ENCODE measurements at regions not wholly inside any gene's neighbourhood (a gene's known extent, or its start where the extent isn't known, plus 50 kb on each side); places are given as distances from the start of the nearest gene placed in this dataset.

- Histone ChIP-seq H3K27ac (no peak overlapping the region), H3K9ac (ENCODE audit: insufficient read length) (no peak overlapping the region), H3K36me3 (ENCODE audit: insufficient read depth, low read length) (no peaks in the 10 kb centered on the region), H3K4me3 (no peak overlapping the region), H3K9me3 (ENCODE audit: low read depth, low read length) (no peaks in the 10 kb centered on the region)
- DNase-seq (ENCODE audit: low read depth, low spot score) = no peak
- no peak for TF ChIP-seq FOXP2 (optimal IDR thresholded peaks at IDR 0.05; ENCODE audit: control extremely low read depth, extremely low read length, insufficient read depth)
- no peak for TF ChIP-seq EZH2 (IDR thresholded peaks at IDR 0.05)
- no peak for TF ChIP-seq POLR2AphosphoS5 (IDR thresholded peaks at IDR 0.05; ENCODE audit: borderline replicate concordance, low read depth, low read length)
Observed at GRCh38 chr5:144960296-144960695, 789.6 kb downstream of the KCTD16 start.

GRCh38 chr5:144958002-144958401 lies 787.3 kb downstream of the KCTD16 start:
- no peak overlapping the region for H3K4me3 ChIP-seq
- no peak overlapping the region for H3K27ac ChIP-seq
- no peak overlapping the region for H3K9ac ChIP-seq (ENCODE audit: insufficient read length)
- DNase-seq (ENCODE audit: low read depth, low spot score) = no peak
- H3K36me3 ChIP-seq (ENCODE audit: insufficient read depth, low read length) = no peaks in the 10 kb centered on the region
- TF ChIP-seq POLR2AphosphoS5 (IDR thresholded peaks at IDR 0.05; ENCODE audit: borderline replicate concordance, low read depth, low read length) (no peak), EZH2 (IDR thresholded peaks at IDR 0.05) (no peak), FOXP2 (optimal IDR thresholded peaks at IDR 0.05; ENCODE audit: control extremely low read depth, extremely low read length, insufficient read depth) (no peak)
- H3K9me3 ChIP-seq (ENCODE audit: low read depth, low read length) = no peaks in the 10 kb centered on the region

GRCh38 chr5:144950996-144951395 lies 780.3 kb downstream of the KCTD16 start:
- DNase-seq (ENCODE audit: low read depth, low spot score) = no peak
- H3K9ac ChIP-seq (ENCODE audit: insufficient read length) = no peak overlapping the region

GRCh38 chr5:144947023-144947422 lies 776.4 kb downstream of the KCTD16 start:
- no peak overlapping the region for H3K27ac ChIP-seq
- H3K9me3 ChIP-seq (ENCODE audit: low read depth, low read length) = no peaks in the 10 kb centered on the region
- no peaks in the 10 kb centered on the region for H3K36me3 ChIP-seq (ENCODE audit: insufficient read depth, low read length)
- H3K4me3 ChIP-seq = no peak overlapping the region
- DNase-seq (ENCODE audit: low read depth, low spot score) = no peak
- no peak overlapping the region for H3K9ac ChIP-seq (ENCODE audit: insufficient read length)
- TF ChIP-seq EZH2 (IDR thresholded peaks at IDR 0.05) (no peak), POLR2AphosphoS5 (IDR thresholded peaks at IDR 0.05; ENCODE audit: borderline replicate concordance, low read depth, low read length) (no peak), FOXP2 (optimal IDR thresholded peaks at IDR 0.05; ENCODE audit: control extremely low read depth, extremely low read length, insufficient read depth) (no peak)

More at GRCh38 chr5:144950996-144951395, 780.3 kb downstream of the KCTD16 start:
- Histone ChIP-seq H3K27ac (no peak overlapping the region), H3K4me3 (no peak overlapping the region), H3K36me3 (ENCODE audit: insufficient read depth, low read length) (no peaks in the 10 kb centered on the region), H3K9me3 (ENCODE audit: low read depth, low read length) (no peaks in the 10 kb centered on the region)
- TF ChIP-seq POLR2AphosphoS5 (IDR thresholded peaks at IDR 0.05; ENCODE audit: borderline replicate concordance, low read depth, low read length) (no peak), EZH2 (IDR thresholded peaks at IDR 0.05) (no peak), FOXP2 (optimal IDR thresholded peaks at IDR 0.05; ENCODE audit: control extremely low read depth, extremely low read length, insufficient read depth) (no peak)

GRCh38 chr5:144945503-144945902 lies 774.8 kb downstream of the KCTD16 start:
- H3K27ac ChIP-seq = no peak overlapping the region
- no peak overlapping the region for H3K4me3 ChIP-seq
- H3K36me3 ChIP-seq (ENCODE audit: insufficient read depth, low read length) = no peaks in the 10 kb centered on the region
- H3K9me3 ChIP-seq (ENCODE audit: low read depth, low read length) = no peaks in the 10 kb centered on the region
- TF ChIP-seq EZH2 (IDR thresholded peaks at IDR 0.05) (no peak), FOXP2 (optimal IDR thresholded peaks at IDR 0.05; ENCODE audit: control extremely low read depth, extremely low read length, insufficient read depth) (no peak), POLR2AphosphoS5 (IDR thresholded peaks at IDR 0.05; ENCODE audit: borderline replicate concordance, low read depth, low read length) (no peak)
- DNase-seq (ENCODE audit: low read depth, low spot score) = no peak
- H3K9ac ChIP-seq (ENCODE audit: insufficient read length) = no peak overlapping the region

- TF ChIP-seq POLR2AphosphoS5 (IDR thresholded peaks at IDR 0.05; ENCODE audit: borderline replicate concordance, low read depth, low read length) = no peak
- no peak for TF ChIP-seq EZH2 (IDR thresholded peaks at IDR 0.05)
- TF ChIP-seq FOXP2 (optimal IDR thresholded peaks at IDR 0.05; ENCODE audit: control extremely low read depth, extremely low read length, insufficient read depth) = no peak
- Histone ChIP-seq H3K36me3 (ENCODE audit: insufficient read depth, low read length) (no peaks in the 10 kb centered on the region), H3K4me3 (no peak overlapping the region), H3K9ac (ENCODE audit: insufficient read length) (no peak overlapping the region), H3K9me3 (ENCODE audit: low read depth, low read length) (no peaks in the 10 kb centered on the region), H3K27ac (no peak overlapping the region)
- no peak for DNase-seq (ENCODE audit: low read depth, low spot score)
Observed at GRCh38 chr5:144944936-144945335, 774.3 kb downstream of the KCTD16 start.

- DNase-seq (ENCODE audit: low read depth, low spot score) = no peak
- Histone ChIP-seq H3K9me3 (ENCODE audit: low read depth, low read length) (no peaks in the 10 kb centered on the region), H3K27ac (no peak overlapping the region), H3K4me3 (no peak overlapping the region), H3K9ac (ENCODE audit: insufficient read length) (no peak overlapping the region), H3K36me3 (ENCODE audit: insufficient read depth, low read length) (no peaks in the 10 kb centered on the region)
- TF ChIP-seq FOXP2 (optimal IDR thresholded peaks at IDR 0.05; ENCODE audit: control extremely low read depth, extremely low read length, insufficient read depth) (no peak), EZH2 (IDR thresholded peaks at IDR 0.05) (no peak), POLR2AphosphoS5 (IDR thresholded peaks at IDR 0.05; ENCODE audit: borderline replicate concordance, low read depth, low read length) (no peak)
Observed at GRCh38 chr5:144941004-144941403, 770.3 kb downstream of the KCTD16 start.

GRCh38 chr5:144918371-144918770 lies 747.7 kb downstream of the KCTD16 start:
- no peak overlapping the region for H3K27ac ChIP-seq
- H3K9ac ChIP-seq (ENCODE audit: insufficient read length) = no peak overlapping the region
- no peaks in the 10 kb centered on the region for H3K36me3 ChIP-seq (ENCODE audit: insufficient read depth, low read length)
- DNase-seq (ENCODE audit: low read depth, low spot score) = no peak
- H3K4me3 ChIP-seq = no peak overlapping the region
- no peak for TF ChIP-seq POLR2AphosphoS5 (IDR thresholded peaks at IDR 0.05; ENCODE audit: borderline replicate concordance, low read depth, low read length)
- TF ChIP-seq EZH2 (IDR thresholded peaks at IDR 0.05) = no peak
- TF ChIP-seq FOXP2 (optimal IDR thresholded peaks at IDR 0.05; ENCODE audit: control extremely low read depth, extremely low read length, insufficient read depth) = no peak
- H3K9me3 ChIP-seq (ENCODE audit: low read depth, low read length) = no peaks in the 10 kb centered on the region

GRCh38 chr5:144915452-144915851 lies 744.8 kb downstream of the KCTD16 start:
- DNase-seq (ENCODE audit: low read depth, low spot score) = no peak
- TF ChIP-seq EZH2 (IDR thresholded peaks at IDR 0.05) (no peak), FOXP2 (optimal IDR thresholded peaks at IDR 0.05; ENCODE audit: control extremely low read depth, extremely low read length, insufficient read depth) (no peak), POLR2AphosphoS5 (IDR thresholded peaks at IDR 0.05; ENCODE audit: borderline replicate concordance, low read depth, low read length) (no peak)
- H3K9me3 ChIP-seq (ENCODE audit: low read depth, low read length) = no peaks in the 10 kb centered on the region
- H3K36me3 ChIP-seq (ENCODE audit: insufficient read depth, low read length) = no peaks in the 10 kb centered on the region
- H3K9ac ChIP-seq (ENCODE audit: insufficient read length) = no peak overlapping the region
- no peak overlapping the region for H3K27ac ChIP-seq
- H3K4me3 ChIP-seq = no peak overlapping the region

Measured in SK-N-MC (cell line).